ENCODE measurements at regions not wholly inside any gene's neighbourhood (a gene's known extent, or its start where the extent isn't known, plus 50 kb on each side); places are given as distances from the start of the nearest gene placed in this dataset.

DNA sequence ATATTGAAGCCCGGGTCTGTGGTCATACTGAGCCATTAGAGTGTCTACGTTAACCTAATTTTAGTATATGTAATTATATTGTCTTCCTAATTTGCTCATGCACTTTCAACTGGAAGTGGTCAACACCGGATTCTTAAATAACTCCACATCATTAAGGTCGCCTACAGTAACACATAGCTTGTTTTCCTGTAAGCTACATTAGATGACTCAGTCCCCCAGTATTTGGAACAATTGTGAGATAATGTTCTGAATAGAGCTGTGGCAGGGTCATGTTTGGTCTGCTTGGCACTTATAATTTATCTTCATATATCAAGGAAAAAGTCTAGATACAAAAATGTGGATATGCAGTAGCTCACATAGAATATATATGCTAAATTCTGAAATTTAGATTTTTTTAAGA, 486.2 kb downstream of the IGSF11 start:
- TF ChIP-seq, protein P1, sequence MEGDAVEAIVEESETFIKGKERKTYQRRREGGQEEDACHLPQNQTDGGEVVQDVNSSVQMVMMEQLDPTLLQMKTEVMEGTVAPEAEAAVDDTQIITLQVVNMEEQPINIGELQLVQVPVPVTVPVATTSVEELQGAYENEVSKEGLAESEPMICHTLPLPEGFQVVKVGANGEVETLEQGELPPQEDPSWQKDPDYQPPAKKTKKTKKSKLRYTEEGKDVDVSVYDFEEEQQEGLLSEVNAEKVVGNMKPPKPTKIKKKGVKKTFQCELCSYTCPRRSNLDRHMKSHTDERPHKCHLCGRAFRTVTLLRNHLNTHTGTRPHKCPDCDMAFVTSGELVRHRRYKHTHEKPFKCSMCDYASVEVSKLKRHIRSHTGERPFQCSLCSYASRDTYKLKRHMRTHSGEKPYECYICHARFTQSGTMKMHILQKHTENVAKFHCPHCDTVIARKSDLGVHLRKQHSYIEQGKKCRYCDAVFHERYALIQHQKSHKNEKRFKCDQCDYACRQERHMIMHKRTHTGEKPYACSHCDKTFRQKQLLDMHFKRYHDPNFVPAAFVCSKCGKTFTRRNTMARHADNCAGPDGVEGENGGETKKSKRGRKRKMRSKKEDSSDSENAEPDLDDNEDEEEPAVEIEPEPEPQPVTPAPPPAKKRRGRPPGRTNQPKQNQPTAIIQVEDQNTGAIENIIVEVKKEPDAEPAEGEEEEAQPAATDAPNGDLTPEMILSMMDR (conservative IDR thresholded peaks at IDR 0.05; ENCODE audit: low read depth, low read length), result no peak
- no peak for DNase-seq (ENCODE audit: low read depth)
- H3K4me3 ChIP-seq (ENCODE audit: low read depth, low read length), result no peak overlapping the region

DNA sequence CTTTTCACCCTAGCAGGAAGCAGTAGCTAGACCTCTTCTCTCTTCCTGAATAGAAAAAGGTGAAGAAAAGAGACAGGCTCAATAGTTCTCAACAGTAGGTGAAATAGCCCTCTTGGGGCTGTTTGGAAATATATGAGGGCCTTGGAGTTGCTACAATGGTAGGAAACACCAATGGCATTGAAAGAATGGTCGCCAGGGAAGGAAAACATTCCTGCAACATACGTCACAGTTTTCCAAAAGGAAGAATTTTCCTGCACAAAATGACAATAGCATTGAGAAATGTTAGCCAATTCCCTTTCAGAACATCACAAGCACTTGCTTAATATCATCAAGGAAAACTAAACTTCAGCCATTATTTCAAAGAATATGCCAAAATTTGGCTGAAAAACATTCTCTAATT, 484.5 kb downstream of the IGSF11 start:
- TF ChIP-seq, protein P1 (conservative IDR thresholded peaks at IDR 0.05; ENCODE audit: low read depth, low read length), result no peak
- H3K4me3 ChIP-seq (ENCODE audit: low read depth, low read length), result no peak overlapping the region
- no peak for DNase-seq (ENCODE audit: low read depth)

DNA sequence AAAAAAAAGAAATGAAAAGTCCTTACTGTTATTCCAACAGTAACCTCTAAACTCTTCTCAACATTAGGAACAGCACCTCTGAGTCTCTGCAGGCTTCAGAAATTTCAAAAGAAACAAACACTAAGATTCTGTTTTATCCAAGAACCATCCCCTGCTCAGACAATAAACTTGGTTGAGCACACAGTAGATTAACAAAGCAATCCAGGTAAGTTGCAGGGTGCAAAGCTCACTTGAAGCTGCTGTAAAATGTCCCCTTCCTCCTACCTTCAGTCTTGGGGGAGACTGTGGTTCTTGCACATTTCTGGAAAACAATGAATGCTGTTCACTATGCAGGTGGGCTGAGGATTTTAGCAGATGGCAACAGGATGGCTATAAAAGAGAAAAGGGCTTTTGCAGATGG, 484.1 kb downstream of the IGSF11 start:
- no peak overlapping the region for H3K4me3 ChIP-seq (ENCODE audit: low read depth, low read length)
- DNase-seq (ENCODE audit: low read depth), result no peak
- TF ChIP-seq, protein P1 (conservative IDR thresholded peaks at IDR 0.05; ENCODE audit: low read depth, low read length), result no peak

DNA sequence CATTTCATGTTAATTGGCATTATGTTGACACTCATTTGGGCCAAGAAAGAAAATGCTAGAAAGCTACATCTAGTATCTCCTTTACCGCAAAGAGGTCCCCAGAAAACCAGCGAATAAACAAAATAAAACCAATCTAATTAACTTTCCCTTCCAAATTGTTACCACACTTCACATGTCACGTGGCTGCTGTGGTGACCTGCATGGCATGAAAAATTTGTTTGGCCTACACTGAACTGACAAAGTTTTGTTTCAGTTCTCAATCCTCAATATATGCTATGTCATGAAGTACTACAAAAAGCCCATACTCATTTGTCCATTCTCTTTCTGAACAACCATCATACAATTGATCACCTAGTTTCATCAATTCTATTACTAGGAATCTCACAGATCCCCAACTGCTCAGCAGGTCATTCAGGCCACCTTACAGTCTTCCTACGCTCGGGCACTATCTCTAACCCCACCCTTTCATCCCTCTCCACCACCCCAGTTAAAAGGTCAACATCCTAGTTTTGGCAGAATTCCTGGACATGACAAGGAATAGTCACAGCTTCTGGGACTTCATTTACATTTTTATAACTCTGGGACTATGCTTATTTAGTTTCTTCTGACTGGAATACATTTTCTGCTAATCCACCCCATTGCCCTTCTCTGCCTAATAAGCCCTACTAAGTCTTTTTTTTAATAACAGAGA, 480.4 kb downstream of the IGSF11 start:
- TF ChIP-seq, protein P1 (conservative IDR thresholded peaks at IDR 0.05; ENCODE audit: low read depth, low read length), result no peak
- no peak for DNase-seq (ENCODE audit: low read depth)
- H3K4me3 ChIP-seq (ENCODE audit: low read depth, low read length), result no peak overlapping the region

DNA sequence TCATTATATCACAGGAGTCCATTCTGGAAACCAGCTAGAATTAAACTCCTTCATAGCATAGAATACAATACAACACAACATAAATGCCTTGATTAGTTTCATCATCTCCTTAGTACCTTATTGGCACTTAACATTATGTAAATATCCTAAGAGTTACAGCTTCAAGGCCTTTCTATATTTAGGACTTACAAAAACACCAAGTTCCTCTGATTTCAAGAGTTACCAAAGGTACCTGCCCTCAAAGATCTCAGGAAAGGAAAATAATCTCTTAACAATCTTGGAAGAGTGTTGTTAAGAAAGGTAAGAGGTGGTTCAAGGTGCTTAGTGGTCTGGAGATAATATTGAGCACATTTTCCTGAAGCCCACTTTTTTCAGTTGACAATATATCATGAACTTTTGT, 477.7 kb downstream of the IGSF11 start:
- TF ChIP-seq, protein P1 (conservative IDR thresholded peaks at IDR 0.05; ENCODE audit: low read depth, low read length), result no peak
- H3K4me3 ChIP-seq (ENCODE audit: low read depth, low read length), result no peak overlapping the region
- DNase-seq (ENCODE audit: low read depth), result no peak

- no peak for DNase-seq (ENCODE audit: low read depth)
- H3K4me3 ChIP-seq (ENCODE audit: low read depth, low read length), result no peak overlapping the region
- TF ChIP-seq, protein P1 (conservative IDR thresholded peaks at IDR 0.05; ENCODE audit: low read depth, low read length), result no peak
These were observed 477.1 kb downstream of the IGSF11 start for GRCh38 chr3:118557513-118557912.

DNA sequence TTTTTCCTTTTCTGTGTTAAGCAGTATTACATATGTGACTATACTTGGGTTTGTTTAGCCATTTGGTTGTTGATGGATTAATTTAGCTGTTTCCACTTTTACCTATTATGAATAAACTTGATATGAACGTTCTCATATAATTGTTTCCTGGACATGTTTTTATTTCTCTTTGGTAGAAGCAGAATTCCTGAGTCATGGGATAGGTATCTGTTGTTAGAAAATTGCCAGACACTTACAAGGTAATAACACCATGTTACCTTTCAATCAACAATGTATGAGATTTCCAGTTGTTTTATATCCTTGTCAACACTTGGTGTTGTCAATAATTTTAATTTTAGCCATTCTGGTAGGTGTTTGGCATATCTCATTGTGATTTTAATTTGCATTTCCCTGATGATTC, 475.4 kb downstream of the IGSF11 start:
- no peak overlapping the region for H3K4me3 ChIP-seq (ENCODE audit: low read depth, low read length)
- TF ChIP-seq, protein P1 (conservative IDR thresholded peaks at IDR 0.05; ENCODE audit: low read depth, low read length), result no peak
- DNase-seq (ENCODE audit: low read depth), result no peak

Data from epithelial cell of proximal tubule (primary cell).